ES-I3 (cell line): ENCODE measurements at regions not wholly inside any gene's neighbourhood (a gene's known extent, or its start where the extent isn't known, plus 50 kb on each side); places are given as distances from the start of the nearest gene placed in this dataset.
"Not testable (repeated sequence)": the region's sequence is repeated elsewhere in the genome, so short reads cannot be mapped to it uniquely, and the experiment has no call there.

ENCODE experiments used
- H3K36me3 ChIP-seq: 2 replicates; pipeline ENCODE4 v1.6.1; 2013; ENCODE audit warnings: mild to moderate bottlenecking, low read length, control low read depth, moderate library complexity; ENCODE audit not compliant: insufficient read depth
- H3K4me1 ChIP-seq: 2 replicates; pipeline ENCODE4 v1.6.1; 2013; ENCODE audit warnings: mild to moderate bottlenecking, control low read depth, low read length; ENCODE audit not compliant: insufficient read depth
- H3K9ac ChIP-seq: 2 replicates; pipeline ENCODE4 v1.6.1; 2013; ENCODE audit warnings: low read depth, mild to moderate bottlenecking, low read length, moderate library complexity
- H3K9me3 ChIP-seq: 2 replicates; pipeline ENCODE4 v1.6.1; 2013; ENCODE audit warnings: mild to moderate bottlenecking, low read length, moderate library complexity; ENCODE audit not compliant: control insufficient read depth, insufficient read depth

- Histone ChIP-seq H3K9ac (no peak overlapping the region), H3K36me3 (no peaks in the 10 kb centered on the region), H3K4me1 (no peaks in the 10 kb centered on the region), H3K9me3 (no peaks in the 10 kb centered on the region)
Observed at GRCh38 chr16:88197481-88198456, 185.0 kb upstream of the ZNF469 start.

GRCh38 chr16:88198457-88199295 is 184.1 kb upstream of the ZNF469 start:
- not testable (repeated sequence) for H3K9me3 ChIP-seq, H3K9ac ChIP-seq, H3K4me1 ChIP-seq, H3K36me3 ChIP-seq

GRCh38 chr16:88199296-88200153 is 183.2 kb upstream of the ZNF469 start:
- not testable (repeated sequence) for H3K4me1 ChIP-seq, H3K9me3 ChIP-seq, H3K9ac ChIP-seq, H3K36me3 ChIP-seq

GRCh38 chr16:88200154-88200895 is 182.4 kb upstream of the ZNF469 start:
- H3K4me1 ChIP-seq, H3K36me3 ChIP-seq, H3K9me3 ChIP-seq, H3K9ac ChIP-seq: not testable (repeated sequence)

DNA sequence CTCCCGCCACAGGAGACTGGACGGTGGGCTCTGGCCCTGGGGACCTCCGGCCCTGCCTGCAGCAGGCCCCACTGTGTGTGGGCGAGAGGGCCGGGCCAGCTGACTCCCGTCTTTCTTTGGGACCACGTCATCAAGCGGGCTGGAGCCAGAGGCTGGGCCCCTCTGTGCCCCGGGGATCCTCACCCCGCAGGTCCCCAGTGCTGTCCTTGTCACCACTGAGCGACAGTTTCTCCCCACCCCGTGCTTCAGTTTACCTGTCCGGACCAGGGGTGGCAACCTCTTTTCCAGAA is 181.9 kb upstream of the ZNF469 start:
- Histone ChIP-seq H3K9me3 (no peaks in the 10 kb centered on the region), H3K36me3 (no peaks in the 10 kb centered on the region), H3K9ac (no peak overlapping the region), H3K4me1 (no peaks in the 10 kb centered on the region)

DNA sequence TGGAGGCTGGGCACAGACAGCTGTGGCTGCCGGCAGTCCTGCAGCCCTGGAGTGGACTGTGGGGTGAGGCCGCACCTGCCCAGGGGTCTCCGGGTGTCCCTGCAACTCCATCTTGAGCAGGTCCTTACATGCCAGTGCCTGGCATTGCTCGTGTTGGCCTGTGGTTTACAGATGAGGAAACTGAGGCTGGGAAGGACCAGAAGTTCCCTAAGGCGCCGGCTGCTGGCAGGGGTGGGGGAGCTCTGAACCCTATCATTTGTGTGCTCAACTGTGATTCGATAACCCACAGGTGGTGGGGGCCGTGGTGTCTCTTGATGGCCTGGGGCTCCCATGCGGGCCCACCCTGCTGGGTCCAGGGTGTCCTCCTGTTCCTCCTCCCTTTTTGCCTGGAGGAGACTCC is 181.1 kb upstream of the ZNF469 start:
- H3K36me3 ChIP-seq, H3K9me3 ChIP-seq, H3K4me1 ChIP-seq, H3K9ac ChIP-seq: not testable (repeated sequence)

DNA sequence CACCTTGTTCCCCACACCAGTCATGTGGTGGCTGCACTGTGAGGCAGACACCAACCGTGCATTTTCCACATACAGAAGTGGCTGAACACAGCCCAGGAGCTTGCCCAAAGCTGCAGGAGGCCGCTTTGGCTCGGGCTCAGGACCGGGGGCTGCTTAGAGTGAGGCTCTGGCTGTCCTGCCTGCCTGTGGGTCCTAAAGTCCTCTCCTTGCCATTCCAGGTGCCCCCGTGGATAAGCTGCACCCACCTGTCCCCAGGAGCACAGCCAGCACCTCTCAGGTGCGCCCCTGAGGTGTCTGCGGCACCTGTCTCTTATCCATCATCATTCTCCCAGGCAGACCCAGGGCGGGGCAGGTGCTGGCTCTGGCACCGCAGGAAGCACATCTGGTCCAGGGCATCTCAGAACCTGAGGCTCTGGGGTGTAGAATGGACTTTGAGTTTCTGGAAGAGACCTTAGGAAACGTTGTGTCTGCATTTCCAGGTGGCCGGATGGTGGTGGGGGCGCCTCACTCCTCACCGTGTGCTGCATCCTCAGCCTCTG is 180.5 kb upstream of the ZNF469 start:
- H3K36me3 ChIP-seq: no peaks in the 10 kb centered on the region
- H3K9ac ChIP-seq: no peak overlapping the region
- H3K4me1 ChIP-seq: no peaks in the 10 kb centered on the region
- no peaks in the 10 kb centered on the region for H3K9me3 ChIP-seq

- H3K9me3 ChIP-seq, H3K4me1 ChIP-seq, H3K9ac ChIP-seq, H3K36me3 ChIP-seq: not testable (repeated sequence)
Observed at GRCh38 chr16:88202856-88203681, 179.7 kb upstream of the ZNF469 start.

DNA sequence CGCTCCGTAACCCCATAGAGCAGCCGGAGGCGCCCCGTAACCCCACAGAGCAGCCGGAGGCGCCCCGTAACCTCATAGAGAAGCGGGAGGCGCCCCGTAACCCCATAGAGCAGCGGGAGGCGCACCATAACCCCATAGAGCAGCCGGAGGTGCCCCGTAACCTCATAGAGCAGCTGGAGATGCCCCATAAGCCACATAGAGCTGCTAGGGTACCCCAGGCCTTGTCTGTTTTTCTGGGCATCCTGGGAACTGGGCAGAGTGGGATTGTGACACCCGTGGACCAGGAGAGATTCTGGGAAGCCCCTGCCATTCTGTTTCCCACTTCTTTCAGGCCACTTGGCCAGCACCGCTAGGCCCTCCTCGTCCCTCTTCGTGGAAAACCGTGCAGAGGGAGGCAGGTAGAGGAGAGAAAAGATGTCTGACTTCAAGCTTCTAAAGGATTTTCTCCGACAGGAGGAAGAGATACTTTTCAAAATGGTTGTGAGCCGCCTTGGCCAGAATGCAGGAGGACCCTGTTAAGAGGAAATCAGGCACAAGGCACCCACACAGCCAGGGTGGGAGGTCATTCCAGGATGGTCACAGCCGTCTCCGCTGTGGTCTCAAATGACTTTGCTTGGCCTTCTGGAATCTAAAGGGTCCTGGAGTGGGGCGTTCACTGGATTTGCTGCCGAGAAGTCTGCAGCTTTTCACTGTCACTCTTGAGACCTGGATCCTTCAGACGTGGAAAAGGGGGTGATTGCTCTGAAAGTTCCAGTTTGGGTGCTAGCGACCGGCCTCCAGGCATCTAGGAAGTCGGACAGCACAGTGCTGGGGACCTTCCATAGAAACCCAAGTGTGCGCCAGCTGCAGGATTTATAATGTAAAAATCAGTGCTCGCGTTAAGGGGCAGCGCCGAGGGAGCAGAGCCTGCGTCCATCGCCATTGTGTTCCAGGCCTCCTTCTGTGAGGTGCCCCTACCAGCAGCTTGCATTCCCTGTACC is 178.3 kb upstream of the ZNF469 start:
- not testable (repeated sequence) for H3K9ac ChIP-seq, H3K36me3 ChIP-seq, H3K4me1 ChIP-seq, H3K9me3 ChIP-seq

GRCh38 chr16:88205482-88205881 is 177.3 kb upstream of the ZNF469 start:
- not testable (repeated sequence) for H3K36me3 ChIP-seq, H3K9ac ChIP-seq, H3K9me3 ChIP-seq, H3K4me1 ChIP-seq

GRCh38 chr16:88206006-88206405 is 176.8 kb upstream of the ZNF469 start:
- H3K9ac ChIP-seq, H3K4me1 ChIP-seq, H3K9me3 ChIP-seq, H3K36me3 ChIP-seq: not testable (repeated sequence)

GRCh38 chr16:88206516-88206915 is 176.2 kb upstream of the ZNF469 start:
- not testable (repeated sequence) for H3K9me3 ChIP-seq, H3K9ac ChIP-seq, H3K36me3 ChIP-seq, H3K4me1 ChIP-seq
